SK-N-SH treated with all-trans-retinoic acid at 6 μM for 48 hours (cell line): ENCODE measurements at regions not wholly inside any gene's neighbourhood (a gene's known extent, or its start where the extent isn't known, plus 50 kb on each side); places are given as distances from the start of the nearest gene placed in this dataset.

ENCODE experiments used
- ATAC-seq: fragments of 200-7000 bp; cut with Tn5 transposase; 3 replicates; pipeline ENCODE4 v1.9.1; 2020; ENCODE audit warnings: mild to moderate bottlenecking, moderate library complexity
- ARNTL ChIP-seq: fragments of 450-650 bp; formaldehyde crosslinking; IDR thresholded peaks from 2 replicates; pipeline ENCODE4 v1.5.0; 2020; ENCODE audit warnings: low read depth, mild to moderate bottlenecking, moderate library complexity, borderline replicate concordance
- BACH2 ChIP-seq: fragments of 250-450 bp; sonication (Bioruptor Pico); IDR thresholded peaks from 2 replicates; pipeline ENCODE4 v1.9.0; 2021; ENCODE audit warnings: mild to moderate bottlenecking, borderline replicate concordance
- CSDC2 ChIP-seq: fragments of 250-450 bp; sonication (Bioruptor Pico); IDR thresholded peaks from 2 replicates; pipeline ENCODE4 v1.5.0; 2020; ENCODE audit warnings: mild to moderate bottlenecking, moderate library complexity
- CSRNP3 ChIP-seq: fragments of 250-450 bp; sonication (Bioruptor Pico); IDR thresholded peaks from 2 replicates; pipeline ENCODE4 v1.5.1; 2021; ENCODE audit warnings: mild to moderate bottlenecking, moderate library complexity
- ESRRG ChIP-seq: fragments of 250-450 bp; sonication (Bioruptor Pico); IDR thresholded peaks from 2 replicates; pipeline ENCODE4 v1.6.1; 2021; ENCODE audit warnings: mild to moderate bottlenecking
- GLIS3 ChIP-seq: fragments of 250-450 bp; sonication (Bioruptor Pico); IDR thresholded peaks from 2 replicates; pipeline ENCODE4 v1.5.0; 2020; ENCODE audit warnings: mild to moderate bottlenecking, moderate library complexity
- PATZ1 ChIP-seq: fragments of 250-450 bp; sonication (Bioruptor Pico); IDR thresholded peaks from 2 replicates; pipeline ENCODE4 v1.8.0; 2020; ENCODE audit warnings: mild to moderate bottlenecking, moderate library complexity, borderline replicate concordance
- POU6F1 ChIP-seq: fragments of 250-450 bp; sonication (Bioruptor Pico); IDR thresholded peaks from 2 replicates; pipeline ENCODE4 v1.8.0; 2021; ENCODE audit warnings: low read depth, mild to moderate bottlenecking, moderate library complexity, borderline replicate concordance
- PPARA ChIP-seq: fragments of 250-450 bp; sonication (Bioruptor Pico); IDR thresholded peaks from 2 replicates; pipeline ENCODE4 v1.5.0; 2020; ENCODE audit warnings: mild to moderate bottlenecking, borderline replicate concordance
- SNAI2 ChIP-seq: fragments of 250-450 bp; sonication (Bioruptor Pico); IDR thresholded peaks from 2 replicates; pipeline ENCODE4 v1.5.0; 2020; ENCODE audit warnings: mild to moderate bottlenecking, moderate library complexity
- TCF4 ChIP-seq: fragments of 250-450 bp; sonication (Bioruptor Pico); IDR thresholded peaks from 2 replicates; pipeline ENCODE4 v1.8.0; 2021; ENCODE audit warnings: mild to moderate bottlenecking, moderate library complexity, borderline replicate concordance
- TOX ChIP-seq: fragments of 250-450 bp; sonication (Bioruptor Pico); IDR thresholded peaks from 2 replicates; pipeline ENCODE4 v1.8.0; 2021; ENCODE audit warnings: mild to moderate bottlenecking, moderate library complexity, borderline replicate concordance
- ZC3H10 ChIP-seq: fragments of 250-450 bp; sonication (Bioruptor Pico); IDR thresholded peaks from 2 replicates; pipeline ENCODE4 v1.5.1; 2021; ENCODE audit warnings: mild to moderate bottlenecking, moderate library complexity
- ZFP3 ChIP-seq: fragments of 250-450 bp; sonication (Bioruptor Pico); IDR thresholded peaks from 2 replicates; pipeline ENCODE4 v1.5.0; 2020; ENCODE audit warnings: mild to moderate bottlenecking, moderate library complexity
- ZNF8 ChIP-seq: fragments of 450-650 bp; formaldehyde crosslinking; IDR thresholded peaks from 2 replicates; pipeline ENCODE4 v1.5.0; 2020; ENCODE audit warnings: mild to moderate bottlenecking, moderate library complexity
- TF ChIP-seq, protein P1 (sequence below): fragments of 250-450 bp; sonication (Bioruptor Pico); IDR thresholded peaks from 2 replicates; pipeline ENCODE4 v1.5.0; 2020; ENCODE audit warnings: mild to moderate bottlenecking, moderate library complexity

- TF ChIP-seq TOX (no peak), GLIS3 (CRISPR knock-in tag) (no peak), CSDC2 (no peak)
- no peak for ATAC-seq
Observed at GRCh38 chr9:19924080-19924479, 135.2 kb upstream of the SLC24A2 start.

- peak; percentile 62 for ATAC-seq
- TF ChIP-seq, protein P1, sequence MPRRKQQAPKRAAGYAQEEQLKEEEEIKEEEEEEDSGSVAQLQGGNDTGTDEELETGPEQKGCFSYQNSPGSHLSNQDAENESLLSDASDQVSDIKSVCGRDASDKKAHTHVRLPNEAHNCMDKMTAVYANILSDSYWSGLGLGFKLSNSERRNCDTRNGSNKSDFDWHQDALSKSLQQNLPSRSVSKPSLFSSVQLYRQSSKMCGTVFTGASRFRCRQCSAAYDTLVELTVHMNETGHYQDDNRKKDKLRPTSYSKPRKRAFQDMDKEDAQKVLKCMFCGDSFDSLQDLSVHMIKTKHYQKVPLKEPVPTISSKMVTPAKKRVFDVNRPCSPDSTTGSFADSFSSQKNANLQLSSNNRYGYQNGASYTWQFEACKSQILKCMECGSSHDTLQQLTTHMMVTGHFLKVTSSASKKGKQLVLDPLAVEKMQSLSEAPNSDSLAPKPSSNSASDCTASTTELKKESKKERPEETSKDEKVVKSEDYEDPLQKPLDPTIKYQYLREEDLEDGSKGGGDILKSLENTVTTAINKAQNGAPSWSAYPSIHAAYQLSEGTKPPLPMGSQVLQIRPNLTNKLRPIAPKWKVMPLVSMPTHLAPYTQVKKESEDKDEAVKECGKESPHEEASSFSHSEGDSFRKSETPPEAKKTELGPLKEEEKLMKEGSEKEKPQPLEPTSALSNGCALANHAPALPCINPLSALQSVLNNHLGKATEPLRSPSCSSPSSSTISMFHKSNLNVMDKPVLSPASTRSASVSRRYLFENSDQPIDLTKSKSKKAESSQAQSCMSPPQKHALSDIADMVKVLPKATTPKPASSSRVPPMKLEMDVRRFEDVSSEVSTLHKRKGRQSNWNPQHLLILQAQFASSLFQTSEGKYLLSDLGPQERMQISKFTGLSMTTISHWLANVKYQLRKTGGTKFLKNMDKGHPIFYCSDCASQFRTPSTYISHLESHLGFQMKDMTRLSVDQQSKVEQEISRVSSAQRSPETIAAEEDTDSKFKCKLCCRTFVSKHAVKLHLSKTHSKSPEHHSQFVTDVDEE: no peak
- TF ChIP-seq CSRNP3 (CRISPR knock-in tag): no peak
- no peak for TF ChIP-seq ZC3H10
- no peak for TF ChIP-seq GLIS3 (CRISPR knock-in tag)
- TF ChIP-seq CSDC2: no peak
- TF ChIP-seq ARNTL (CRISPR knock-in tag): no peak
- TF ChIP-seq ZFP3 (CRISPR knock-in tag): no peak
- no peak for TF ChIP-seq ZNF8 (CRISPR knock-in tag)
- no peak for TF ChIP-seq SNAI2 (CRISPR knock-in tag)
Observed at GRCh38 chr9:19922476-19923118, 133.8 kb upstream of the SLC24A2 start.

DNA sequence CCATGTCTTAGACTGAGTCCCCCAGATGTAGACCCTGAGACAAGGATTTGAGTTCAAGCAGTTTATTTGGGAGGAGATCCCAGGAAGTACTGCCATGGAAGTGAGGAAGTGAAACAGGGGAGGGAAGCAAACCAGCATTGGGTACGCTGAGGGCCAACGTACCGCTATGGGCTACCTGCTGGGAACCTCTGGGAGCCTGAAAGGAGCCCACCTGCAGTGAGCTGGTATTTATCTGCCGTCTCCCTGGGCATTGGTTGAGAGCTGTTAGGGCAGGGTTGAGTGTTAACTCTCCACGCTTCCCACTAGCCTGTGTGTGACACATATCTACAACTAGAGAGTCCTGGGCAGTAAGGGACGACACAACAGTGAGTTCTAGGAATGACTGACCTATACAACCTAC, 131.6 kb upstream of the SLC24A2 start:
- ATAC-seq: no peak
- no peak for TF ChIP-seq BACH2 (CRISPR knock-in tag)
- TF ChIP-seq TCF4: no peak
- no peak for TF ChIP-seq ESRRG (CRISPR knock-in tag)
- TF ChIP-seq ZFP3 (CRISPR knock-in tag): no peak
- no peak for TF ChIP-seq GLIS3 (CRISPR knock-in tag)
- TF ChIP-seq, protein P1: no peak
- no peak for TF ChIP-seq ARNTL (CRISPR knock-in tag)
- no peak for TF ChIP-seq SNAI2 (CRISPR knock-in tag)
- no peak for TF ChIP-seq TOX

DNA sequence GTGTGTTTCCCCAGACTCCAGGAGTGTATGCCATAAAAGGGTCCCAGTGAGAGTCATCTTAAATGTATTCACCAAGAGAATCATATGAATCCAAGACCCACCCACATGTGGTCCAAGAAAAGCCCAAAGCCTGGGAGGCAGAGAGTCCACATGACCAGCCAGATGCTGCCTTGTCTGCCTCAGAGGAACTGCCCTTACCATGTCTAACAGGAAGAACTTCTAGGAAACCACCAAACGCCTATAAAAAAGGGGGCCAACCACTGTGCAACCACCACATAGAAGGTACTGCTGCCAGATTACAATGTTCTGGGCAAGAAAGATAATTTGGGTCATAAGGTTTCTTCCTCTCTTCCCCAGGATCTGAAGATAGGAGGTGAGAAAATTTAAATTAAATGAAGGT, 129.8 kb upstream of the SLC24A2 start:
- no peak for TF ChIP-seq PPARA (CRISPR knock-in tag)
- no peak for ATAC-seq

DNA sequence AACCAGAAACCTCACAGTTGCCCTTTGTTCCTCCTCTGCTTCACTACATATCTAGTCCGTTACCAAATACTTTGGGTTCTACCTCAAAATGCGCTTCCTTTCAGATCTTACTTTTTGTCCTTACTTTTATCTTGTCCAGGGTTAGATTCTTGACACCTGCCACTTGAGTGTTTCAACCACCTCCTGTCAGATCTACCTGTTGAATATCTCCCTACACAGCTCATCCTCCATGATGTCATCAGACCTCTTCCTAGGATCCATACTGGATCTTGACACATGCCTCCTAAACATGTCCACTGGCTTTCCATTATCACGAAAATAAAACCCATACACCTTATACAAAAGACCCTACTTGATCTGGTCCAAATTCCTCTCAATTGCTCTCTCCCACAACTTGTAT, 125.2 kb upstream of the SLC24A2 start:
- TF ChIP-seq POU6F1 (CRISPR knock-in tag): no peak
- TF ChIP-seq, protein P1: no peak
- no peak for TF ChIP-seq ESRRG (CRISPR knock-in tag)
- TF ChIP-seq PPARA (CRISPR knock-in tag): no peak
- TF ChIP-seq PATZ1 (CRISPR knock-in tag): no peak
- no peak for TF ChIP-seq TOX
- no peak for TF ChIP-seq ZFP3 (CRISPR knock-in tag)
- no peak for TF ChIP-seq TCF4
- ATAC-seq: no peak
